ENCODE measurements at regions not wholly inside any gene's neighbourhood (a gene's known extent, or its start where the extent isn't known, plus 50 kb on each side); places are given as distances from the start of the nearest gene placed in this dataset.

DNA sequence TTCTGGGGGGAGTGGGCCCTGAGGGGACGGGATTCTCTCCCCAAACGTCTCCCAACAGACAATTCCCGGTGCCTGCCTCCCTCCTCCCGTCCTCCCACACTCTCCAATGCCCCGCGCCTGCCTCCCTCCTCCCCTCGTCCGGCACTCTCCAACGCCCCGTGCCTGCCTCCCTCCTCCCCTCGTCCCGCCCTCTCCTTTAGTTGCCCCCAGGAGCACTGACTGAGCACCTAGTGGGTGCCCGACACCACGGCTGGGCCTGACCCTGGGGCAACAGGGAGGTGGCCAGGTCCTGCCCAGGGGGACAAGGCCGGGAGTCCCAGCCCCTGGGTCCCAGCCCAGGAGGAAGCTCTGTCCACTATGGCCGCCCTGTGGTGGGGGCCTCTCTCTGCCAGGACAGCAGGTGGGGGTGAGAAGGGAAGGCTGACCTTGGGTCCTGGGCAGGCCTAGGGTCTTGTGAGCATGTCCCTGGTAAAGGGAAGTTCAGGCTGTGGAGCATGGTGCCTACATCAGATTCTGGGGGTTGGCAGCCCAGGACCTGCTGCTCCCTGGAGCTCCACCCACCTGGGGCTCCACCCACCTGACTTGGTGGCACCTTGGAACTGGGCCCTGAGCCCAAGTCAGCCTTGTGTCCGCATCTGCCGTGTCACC is 942.3 kb downstream of the BRD1 start:
- TF ChIP-seq, protein P1, sequence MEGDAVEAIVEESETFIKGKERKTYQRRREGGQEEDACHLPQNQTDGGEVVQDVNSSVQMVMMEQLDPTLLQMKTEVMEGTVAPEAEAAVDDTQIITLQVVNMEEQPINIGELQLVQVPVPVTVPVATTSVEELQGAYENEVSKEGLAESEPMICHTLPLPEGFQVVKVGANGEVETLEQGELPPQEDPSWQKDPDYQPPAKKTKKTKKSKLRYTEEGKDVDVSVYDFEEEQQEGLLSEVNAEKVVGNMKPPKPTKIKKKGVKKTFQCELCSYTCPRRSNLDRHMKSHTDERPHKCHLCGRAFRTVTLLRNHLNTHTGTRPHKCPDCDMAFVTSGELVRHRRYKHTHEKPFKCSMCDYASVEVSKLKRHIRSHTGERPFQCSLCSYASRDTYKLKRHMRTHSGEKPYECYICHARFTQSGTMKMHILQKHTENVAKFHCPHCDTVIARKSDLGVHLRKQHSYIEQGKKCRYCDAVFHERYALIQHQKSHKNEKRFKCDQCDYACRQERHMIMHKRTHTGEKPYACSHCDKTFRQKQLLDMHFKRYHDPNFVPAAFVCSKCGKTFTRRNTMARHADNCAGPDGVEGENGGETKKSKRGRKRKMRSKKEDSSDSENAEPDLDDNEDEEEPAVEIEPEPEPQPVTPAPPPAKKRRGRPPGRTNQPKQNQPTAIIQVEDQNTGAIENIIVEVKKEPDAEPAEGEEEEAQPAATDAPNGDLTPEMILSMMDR (IDR thresholded peaks at IDR 0.05): no peak
- TF ChIP-seq POLR2AphosphoS5 (IDR thresholded peaks at IDR 0.05): no peak
- no peak for TF ChIP-seq POLR2A (IDR thresholded peaks at IDR 0.05)
- TF ChIP-seq EP300 (IDR thresholded peaks at IDR 0.05): no peak
